ENCODE measurements at regions not wholly inside any gene's neighbourhood (a gene's known extent, or its start where the extent isn't known, plus 50 kb on each side); places are given as distances from the start of the nearest gene placed in this dataset.

DNA sequence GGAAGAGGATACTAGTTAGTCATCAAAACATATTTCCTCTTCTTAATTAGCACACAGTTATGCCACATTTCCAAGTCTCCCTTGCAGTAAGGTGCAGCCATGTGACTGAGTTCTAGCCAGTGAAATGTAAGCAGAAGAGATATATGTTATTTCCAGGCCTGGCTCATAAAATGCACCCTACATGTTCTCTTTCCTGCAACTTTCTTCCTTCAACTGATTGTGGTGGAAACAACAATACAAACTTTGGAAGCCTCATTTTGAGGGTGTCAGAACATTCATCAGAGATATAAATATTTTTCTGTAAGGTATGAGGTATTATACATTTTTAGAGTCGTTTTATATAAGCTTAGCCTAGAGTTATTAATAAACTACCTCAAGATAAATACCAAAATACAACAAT, 110.9 kb upstream of the PDE7B start:
- TF ChIP-seq POLR2A (IDR thresholded peaks at IDR 0.05) = no peak
- TF ChIP-seq, protein P1, sequence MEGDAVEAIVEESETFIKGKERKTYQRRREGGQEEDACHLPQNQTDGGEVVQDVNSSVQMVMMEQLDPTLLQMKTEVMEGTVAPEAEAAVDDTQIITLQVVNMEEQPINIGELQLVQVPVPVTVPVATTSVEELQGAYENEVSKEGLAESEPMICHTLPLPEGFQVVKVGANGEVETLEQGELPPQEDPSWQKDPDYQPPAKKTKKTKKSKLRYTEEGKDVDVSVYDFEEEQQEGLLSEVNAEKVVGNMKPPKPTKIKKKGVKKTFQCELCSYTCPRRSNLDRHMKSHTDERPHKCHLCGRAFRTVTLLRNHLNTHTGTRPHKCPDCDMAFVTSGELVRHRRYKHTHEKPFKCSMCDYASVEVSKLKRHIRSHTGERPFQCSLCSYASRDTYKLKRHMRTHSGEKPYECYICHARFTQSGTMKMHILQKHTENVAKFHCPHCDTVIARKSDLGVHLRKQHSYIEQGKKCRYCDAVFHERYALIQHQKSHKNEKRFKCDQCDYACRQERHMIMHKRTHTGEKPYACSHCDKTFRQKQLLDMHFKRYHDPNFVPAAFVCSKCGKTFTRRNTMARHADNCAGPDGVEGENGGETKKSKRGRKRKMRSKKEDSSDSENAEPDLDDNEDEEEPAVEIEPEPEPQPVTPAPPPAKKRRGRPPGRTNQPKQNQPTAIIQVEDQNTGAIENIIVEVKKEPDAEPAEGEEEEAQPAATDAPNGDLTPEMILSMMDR (IDR thresholded peaks at IDR 0.05) = no peak

Data from body of pancreas (tissue), 4 donors.